Activated CD4-positive, CD25-positive, alpha-beta regulatory T cell treated with anti-CD3 and anti-CD28 coated beads, Interleukin-2, amount 50 U/mL, for 24 hours (primary cell): ENCODE measurements at regions not wholly inside any gene's neighbourhood (a gene's known extent, or its start where the extent isn't known, plus 50 kb on each side); places are given as distances from the start of the nearest gene placed in this dataset.

Experiments used
- ATAC-seq, 2 donors: fragments of 150-1000 bp; cut with Tn5 transposase; one replicate each; pipeline ENCODE4 v1.10.0; 2021; ENCODE audit warnings: mild to moderate bottlenecking in 1 of 2, moderate library complexity in 1 of 2

- no peak for ATAC-seq
Measured at GRCh38 chr9:116058421-116058820, 95.2 kb upstream of the PAPPA start.

DNA sequence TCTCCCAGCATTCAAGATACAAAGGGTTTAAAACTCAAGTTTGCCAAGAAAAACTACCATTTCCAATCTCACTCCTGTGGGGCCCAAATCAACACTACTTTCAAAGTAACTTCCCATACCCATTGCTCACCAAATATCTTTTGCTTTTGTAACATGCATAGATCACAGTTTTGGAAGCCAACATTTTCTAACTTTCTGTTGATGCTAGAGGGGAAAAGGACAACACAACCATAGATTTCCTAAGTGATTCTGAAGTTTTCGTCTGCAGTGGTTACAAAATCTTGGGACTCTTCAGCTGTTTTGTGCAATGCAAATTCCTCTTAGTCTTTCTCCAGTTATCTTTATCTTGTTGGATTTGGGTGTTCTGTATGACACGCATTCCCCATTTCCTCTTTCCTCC is 94.1 kb upstream of the PAPPA start:
- no peak for ATAC-seq

- ATAC-seq: no peak
Measured at GRCh38 chr9:116060631-116061030, 93.0 kb upstream of the PAPPA start.

- ATAC-seq: no peak
Measured at GRCh38 chr9:116061546-116062205, 91.9 kb upstream of the PAPPA start.

DNA sequence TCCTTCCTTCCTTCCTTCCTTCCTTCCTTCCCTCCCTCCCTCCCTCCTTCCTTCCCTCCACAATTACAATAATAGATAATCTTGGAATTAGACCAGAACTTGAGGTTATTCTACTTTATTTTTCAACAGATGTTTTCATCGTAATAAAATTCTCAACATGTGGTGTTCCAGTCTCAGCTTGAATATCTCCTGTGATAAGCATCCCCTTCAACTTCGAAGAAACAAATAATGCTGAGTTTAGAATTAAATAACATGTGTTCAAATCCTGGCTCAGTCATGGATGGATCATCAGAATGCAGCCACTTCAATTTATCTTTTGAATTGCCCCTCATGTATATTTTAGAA is 91.4 kb upstream of the PAPPA start:
- no peak for ATAC-seq

DNA sequence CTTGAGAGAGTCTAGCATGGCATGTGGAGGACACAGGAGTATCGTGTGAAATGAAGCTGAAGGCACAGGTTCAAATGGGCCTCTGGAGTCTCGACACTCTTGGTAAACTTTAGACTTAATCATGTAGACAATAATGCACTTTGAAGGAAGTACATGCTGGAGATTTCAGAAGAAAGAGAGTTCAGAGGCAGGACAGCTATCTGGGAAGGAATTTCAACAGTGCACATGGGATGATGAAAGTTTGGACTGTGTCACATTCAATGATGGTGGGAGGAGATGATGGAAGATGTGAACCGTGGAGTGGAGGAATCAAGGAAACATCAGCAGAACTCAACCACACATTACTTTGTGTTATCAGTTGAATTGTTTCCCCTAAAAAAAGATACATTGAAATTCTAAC is 88.6 kb upstream of the PAPPA start:
- ATAC-seq: no peak

GRCh38 chr9:116066221-116066620 is 87.4 kb upstream of the PAPPA start:
- ATAC-seq: no peak

GRCh38 chr9:116067566-116067965 is 86.0 kb upstream of the PAPPA start:
- ATAC-seq: no peak

- ATAC-seq: no peak
Measured at GRCh38 chr9:116070256-116070914, 83.2 kb upstream of the PAPPA start.

GRCh38 chr9:116072046-116072445 is 81.5 kb upstream of the PAPPA start:
- ATAC-seq: no peak

DNA sequence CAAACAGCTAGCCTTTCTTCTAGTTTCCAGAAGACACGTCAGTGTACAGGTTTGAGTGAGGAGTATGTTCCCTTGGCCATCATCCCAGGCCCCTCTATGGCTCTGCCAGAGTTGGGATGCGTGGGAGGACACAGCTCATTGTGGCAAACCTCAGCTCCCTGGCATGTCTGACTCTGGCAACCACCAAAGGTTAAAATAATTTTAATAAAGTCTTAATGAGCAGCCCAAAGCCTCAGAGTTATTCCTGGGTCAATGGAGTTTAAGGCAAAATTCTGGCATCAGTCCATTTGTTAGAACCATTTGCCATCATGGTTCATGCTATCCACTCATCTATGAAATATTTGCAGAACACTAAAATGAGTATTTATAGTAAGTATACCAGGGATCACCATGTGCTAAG is 79.8 kb upstream of the PAPPA start:
- ATAC-seq: no peak

DNA sequence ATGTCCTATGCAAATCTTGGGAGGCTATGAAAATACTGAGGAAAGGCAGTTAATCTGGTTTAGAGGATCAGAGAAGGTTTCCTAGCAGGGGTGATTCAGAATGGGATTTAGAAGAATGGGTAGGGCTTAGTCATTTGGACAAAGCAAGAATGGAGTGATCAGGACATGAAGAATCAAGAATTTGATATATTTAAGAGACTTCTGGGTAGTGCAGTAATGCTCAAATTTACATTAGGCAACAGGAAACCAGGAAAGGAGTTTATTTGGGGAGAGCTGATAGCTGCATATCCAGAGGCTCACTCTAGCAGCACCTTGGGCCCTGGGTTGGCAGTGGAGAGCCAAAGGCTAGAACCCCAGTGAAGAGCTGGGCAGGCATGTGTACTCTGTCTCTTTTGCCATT is 78.9 kb upstream of the PAPPA start:
- no peak for ATAC-seq

DNA sequence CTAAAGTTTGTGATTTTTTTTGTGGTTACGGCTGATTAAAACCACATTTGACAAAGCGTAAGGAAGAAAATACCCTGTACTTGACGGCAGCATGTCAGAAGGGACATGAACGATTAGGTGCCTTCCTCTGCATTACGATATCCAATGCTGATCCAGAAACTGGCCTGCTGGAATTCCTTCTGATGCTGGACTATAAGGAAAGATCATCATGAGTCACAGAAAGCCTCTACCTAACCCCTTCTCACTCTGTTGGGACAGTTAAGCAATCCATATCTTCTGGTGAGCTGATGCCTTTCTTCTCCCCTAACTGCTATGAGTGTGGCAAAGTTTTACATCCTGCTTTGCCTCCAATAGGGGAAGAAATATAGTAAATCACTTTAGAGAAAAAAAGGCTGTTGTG is 78.4 kb upstream of the PAPPA start:
- no peak for ATAC-seq

- ATAC-seq: no peak
Measured at GRCh38 chr9:116078640-116079039, 75.0 kb upstream of the PAPPA start.

GRCh38 chr9:116080561-116080960 is 73.0 kb upstream of the PAPPA start:
- no peak for ATAC-seq

GRCh38 chr9:116081435-116082115 is 72.0 kb upstream of the PAPPA start:
- no peak for ATAC-seq

GRCh38 chr9:116083837-116084236 is 69.8 kb upstream of the PAPPA start:
- no peak for ATAC-seq

- no peak for ATAC-seq
Measured at GRCh38 chr9:116084497-116084896, 69.1 kb upstream of the PAPPA start.

GRCh38 chr9:116087246-116087645 is 66.3 kb upstream of the PAPPA start:
- no peak for ATAC-seq

- no peak for ATAC-seq
Measured at GRCh38 chr9:116087751-116088194, 65.8 kb upstream of the PAPPA start.

- ATAC-seq: no peak
Measured at GRCh38 chr9:116088396-116088795, 65.2 kb upstream of the PAPPA start.

GRCh38 chr9:116090030-116090770 is 63.4 kb upstream of the PAPPA start:
- no peak for ATAC-seq

DNA sequence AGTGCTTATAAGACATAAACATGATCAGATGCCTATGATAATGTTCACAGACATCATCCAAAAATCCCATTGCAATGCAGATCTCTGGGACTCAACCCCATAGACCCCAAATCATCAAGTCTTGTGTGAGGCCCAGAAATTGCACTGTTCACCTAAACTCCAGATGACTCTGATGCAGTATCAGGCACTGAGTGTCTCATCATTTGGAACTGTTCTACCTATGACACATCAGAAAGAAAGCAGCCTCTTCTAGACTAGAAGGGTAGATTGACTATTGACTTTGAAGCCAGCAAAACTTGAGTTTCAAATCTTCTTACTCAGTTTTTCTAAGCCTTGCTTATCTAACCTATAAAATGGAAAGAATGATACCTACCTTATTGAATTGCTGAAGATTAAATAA is 58.7 kb upstream of the PAPPA start:
- no peak for ATAC-seq

GRCh38 chr9:116095403-116095802 is 58.2 kb upstream of the PAPPA start:
- ATAC-seq: no peak
